ENCODE measurements at regions not wholly inside any gene's neighbourhood (a gene's known extent, or its start where the extent isn't known, plus 50 kb on each side); places are given as distances from the start of the nearest gene placed in this dataset.
A peak's percentile ranks its signal among the peaks of the same experiment; 100 is the strongest.
"Not testable (repeated sequence)": the region's sequence is repeated elsewhere in the genome, so short reads cannot be mapped to it uniquely, and the experiment has no call there.

DNA sequence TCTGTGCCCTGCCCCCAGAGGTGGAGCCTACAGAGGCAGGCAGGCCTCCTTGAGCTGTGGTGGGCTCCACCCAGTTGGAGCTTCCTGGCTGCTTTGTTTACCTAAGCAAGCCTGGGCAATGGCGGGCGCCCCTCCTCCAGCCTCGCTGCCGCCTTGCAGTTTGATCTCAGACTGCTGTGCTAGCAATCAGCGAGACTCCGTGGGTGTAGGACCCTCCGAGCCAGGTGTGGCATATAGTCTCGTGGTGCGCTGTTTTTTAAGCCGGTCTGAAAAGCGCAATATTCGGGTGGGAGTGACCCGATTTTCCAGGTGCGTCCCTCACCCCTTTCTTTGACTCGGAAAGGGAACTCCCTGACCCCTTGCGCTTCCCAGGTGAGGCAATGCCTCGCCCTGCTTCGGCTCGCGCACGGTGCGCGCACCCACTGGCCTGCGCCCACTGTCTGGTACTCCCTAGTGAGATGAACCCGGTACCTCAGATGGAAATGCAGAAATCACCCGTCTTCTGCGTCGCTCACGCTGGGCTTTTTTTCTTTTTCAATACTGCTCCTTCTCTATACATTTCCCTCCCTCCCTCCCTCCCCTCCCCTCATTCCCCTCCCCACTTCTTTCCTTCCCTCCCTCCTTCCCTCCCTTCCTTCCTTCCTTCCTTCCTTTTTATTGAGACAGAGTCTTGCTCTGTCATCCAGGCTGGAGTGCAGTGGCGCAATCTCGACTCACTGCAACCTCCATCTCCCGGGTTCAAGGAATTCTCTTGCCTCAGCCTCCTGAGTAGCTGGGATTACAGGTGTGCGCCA lies 197.1 kb upstream of the TBL1XR1 start:
- DNase-seq (ENCODE audit: low spot score): not testable (repeated sequence)

DNA sequence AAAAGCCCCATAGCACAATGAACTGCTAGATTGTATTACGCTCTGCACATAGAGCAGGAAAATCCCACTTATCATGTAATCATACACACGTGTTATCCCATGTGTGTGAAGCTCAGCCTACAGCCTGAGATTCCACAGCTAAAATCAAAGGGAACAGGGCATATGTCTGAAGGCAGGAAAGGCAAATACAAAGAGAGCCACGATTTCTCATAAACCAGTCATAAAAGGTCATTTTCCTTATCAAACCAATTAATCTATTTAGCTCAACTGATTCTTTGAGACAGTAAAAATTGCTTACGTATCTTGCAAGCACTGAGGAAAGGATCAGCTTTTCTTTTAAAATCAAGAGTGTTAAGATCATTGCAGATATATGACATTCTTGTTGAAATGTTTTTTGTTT lies 199.5 kb upstream of the TBL1XR1 start:
- DNase-seq (ENCODE audit: low spot score): no peak

DNA sequence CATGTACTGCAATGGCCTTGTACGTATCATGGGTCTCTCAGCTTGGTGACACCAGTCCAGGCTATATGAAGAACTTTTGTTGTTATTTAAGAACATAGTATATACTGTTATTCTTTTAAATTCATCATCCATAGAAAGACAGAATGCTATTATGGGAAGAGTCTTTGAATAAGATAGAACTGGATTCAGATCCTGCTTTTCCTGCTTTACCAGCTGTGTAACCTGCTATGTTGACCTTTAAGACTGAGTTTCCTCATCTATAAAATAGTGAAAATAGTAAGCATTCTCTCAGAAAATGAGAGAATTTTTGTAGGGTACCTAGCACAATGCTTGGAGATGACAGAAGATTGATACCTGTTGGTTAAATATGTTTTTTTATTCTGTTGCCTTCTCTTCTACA lies 204.1 kb upstream of the TBL1XR1 start:
- no peak for DNase-seq (ENCODE audit: low spot score)

DNA sequence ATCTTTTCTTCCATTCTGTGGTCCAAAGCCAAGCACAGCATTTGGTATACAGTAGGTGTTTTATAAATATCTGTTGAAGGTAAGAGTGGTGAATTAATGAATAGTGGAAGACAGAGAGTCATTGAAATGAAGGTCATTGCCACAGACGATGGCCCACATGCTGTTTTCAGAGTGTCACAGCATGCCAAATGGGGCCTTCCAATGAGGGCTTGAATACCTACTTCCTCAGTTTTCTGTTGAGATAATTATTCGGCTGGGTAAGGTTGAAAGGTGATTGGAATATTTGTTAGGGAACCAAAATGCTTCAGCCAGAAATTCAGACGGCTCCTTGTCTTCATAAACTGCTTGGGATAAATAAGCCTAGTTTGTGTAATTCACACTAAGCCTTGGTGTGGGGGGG lies 205.3 kb upstream of the TBL1XR1 start:
- DNase-seq (ENCODE audit: low spot score): no peak

DNA sequence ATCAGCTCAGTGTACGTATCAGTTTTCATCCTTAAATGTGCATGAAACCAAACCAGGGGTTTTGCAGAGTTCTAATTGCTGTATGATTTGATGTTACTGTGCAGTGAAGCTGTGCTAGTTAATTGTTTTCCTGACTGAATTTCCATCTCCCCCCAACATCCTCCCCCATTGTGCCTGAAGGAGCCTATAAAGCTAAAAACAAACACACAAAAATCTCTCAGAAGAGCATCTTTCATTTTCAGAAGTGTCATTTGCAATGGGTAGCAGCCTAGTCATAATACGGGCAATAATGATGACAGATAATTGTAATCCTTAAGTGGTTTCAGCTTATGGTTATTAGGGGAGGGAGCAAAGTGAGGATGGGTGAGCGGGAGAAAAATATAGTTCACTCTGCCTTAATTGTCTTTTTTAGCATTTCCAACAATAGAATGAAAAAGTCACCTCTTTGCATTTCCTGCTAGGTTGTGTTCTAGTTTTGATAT lies 207.9 kb upstream of the TBL1XR1 start:
- DNase-seq (ENCODE audit: low spot score): no peak

DNA sequence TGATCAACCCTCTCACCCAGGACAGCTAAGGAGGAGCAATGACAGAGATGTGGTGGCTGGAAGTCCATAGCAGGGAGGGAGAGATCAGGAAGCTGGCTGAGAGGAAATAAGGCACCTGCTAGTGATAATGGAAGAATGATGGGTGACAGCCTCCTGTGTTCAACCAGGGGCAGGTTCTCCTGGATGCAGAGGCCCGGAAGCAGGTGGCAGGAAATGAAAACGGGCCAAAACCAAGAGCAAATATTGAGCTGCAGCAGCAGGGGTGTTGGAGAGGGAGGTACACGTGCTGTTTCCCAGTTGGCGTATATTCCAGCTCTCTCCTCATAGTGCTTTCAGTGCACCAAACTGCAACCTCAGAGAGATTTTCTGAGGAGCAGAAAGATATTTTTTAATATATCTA lies 213.4 kb upstream of the TBL1XR1 start:
- no peak for DNase-seq (ENCODE audit: low spot score)

DNA sequence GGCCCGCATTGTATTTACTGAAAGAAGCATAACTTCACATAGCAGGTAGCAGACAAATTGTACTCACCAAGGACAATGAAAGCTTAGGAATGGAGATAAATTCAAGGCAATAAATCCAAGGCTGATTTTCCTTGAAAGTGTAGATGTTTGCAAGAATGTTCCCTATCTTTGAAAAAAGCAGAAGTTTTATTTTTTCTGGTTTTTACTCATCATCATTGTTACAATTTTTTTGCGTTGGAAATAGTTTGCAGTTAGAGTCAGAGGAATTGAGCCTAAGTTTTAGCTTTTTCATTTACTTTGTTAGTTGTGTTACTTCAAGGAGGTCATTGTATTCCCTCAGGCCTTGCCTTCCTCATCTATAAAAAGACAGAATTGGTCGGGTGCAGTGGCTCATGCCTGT lies 213.9 kb upstream of the TBL1XR1 start:
- no peak for DNase-seq (ENCODE audit: low spot score)

DNA sequence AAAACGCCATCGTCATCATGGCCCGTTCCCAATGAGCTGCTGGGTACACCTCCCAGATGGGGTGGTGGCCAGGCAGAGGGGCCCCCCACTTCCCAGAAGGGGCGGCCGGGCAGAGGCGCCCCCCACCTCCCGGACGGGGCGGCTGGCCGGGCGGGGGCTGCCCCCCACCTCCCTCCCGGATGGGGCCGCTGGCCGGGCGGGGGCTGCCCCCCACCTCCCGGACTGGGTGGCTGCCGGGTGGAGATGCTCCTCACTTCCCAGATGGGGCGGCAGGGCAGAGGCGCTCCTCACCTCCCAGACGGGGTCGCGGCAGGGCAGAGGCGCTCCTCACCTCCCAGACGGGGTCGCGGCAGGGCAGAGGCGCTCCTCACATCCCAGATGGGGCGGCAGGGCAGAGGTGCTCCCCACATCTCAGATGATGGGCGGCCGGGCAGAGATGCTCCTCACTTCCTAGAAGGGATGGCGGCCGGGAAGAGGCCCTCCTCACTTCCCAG lies 215.4 kb upstream of the TBL1XR1 start:
- not testable (repeated sequence) for DNase-seq (ENCODE audit: low spot score)

DNA sequence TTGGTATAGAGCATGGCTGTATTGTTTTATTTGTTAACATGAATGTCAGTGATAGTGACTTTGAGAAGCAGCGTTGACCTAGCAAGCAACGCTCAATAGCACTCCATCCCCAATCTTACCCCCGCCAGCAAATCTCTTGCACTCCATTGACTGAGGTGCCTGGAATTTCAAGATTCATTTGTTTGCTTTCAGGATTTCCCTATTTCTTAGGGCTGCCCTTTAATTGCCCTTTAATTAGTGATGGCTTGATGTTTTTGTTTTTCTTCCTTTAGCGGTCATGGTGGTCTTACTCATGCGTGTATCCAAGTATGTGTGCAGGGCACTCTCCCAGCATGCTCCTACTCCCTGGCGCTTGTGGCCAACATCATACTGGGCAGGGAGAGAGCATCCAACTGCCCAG lies 216.8 kb upstream of the TBL1XR1 start:
- DNase-seq (ENCODE audit: low spot score): no peak

DNA sequence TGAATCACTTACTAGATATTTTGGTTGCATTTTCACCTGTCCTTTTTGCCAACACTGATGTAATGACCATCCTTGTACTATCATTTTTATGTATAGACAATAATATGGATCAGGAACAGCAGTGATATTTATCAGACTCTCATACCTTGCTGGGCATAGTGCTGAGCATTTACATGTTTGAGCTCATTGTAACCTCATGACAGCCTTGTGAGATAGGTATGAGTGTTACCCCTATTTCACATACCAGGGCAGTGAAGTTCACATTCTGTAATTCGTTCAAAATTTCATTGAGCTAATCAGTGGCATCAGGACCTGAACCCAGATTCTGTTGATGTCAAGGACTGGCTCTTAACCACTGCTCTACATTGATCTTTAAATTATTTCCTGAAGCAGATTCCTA lies 221.5 kb upstream of the TBL1XR1 start:
- no peak for DNase-seq (ENCODE audit: low spot score)

DNA sequence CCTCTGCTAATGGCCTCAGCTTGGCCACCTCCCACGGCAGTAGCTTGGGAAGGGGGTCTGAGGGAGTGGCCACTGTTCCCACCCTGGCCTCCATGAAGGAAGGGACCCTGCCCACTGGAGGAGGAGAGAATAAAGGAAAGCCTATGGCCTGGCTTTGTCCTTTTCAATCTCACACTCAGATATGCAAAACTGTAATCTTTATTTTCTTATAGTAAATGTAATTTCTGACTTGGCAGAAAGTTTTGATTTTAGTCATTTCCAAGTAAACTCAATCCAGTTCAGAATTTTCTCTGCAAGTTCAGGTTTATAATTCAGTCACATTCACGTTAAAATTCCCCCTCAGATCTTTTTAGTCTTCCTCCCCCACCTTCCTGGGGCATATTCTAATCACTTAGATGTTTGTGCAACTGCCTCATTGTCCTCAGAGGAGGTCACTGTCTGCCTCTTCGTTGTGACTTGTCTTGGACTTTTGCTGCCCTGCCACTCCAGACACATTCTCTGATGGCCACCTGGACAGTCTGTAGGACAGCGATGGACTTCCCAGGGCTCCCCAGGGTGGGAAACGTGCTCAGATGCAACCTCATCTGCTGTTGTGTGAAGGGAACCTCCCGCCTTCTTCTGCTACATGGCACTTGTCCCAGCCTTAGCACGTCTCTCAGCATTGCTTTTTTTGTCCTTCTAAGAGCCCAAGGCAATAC lies 222.8 kb upstream of the TBL1XR1 start:
- DNase-seq (ENCODE audit: low spot score): no peak

DNA sequence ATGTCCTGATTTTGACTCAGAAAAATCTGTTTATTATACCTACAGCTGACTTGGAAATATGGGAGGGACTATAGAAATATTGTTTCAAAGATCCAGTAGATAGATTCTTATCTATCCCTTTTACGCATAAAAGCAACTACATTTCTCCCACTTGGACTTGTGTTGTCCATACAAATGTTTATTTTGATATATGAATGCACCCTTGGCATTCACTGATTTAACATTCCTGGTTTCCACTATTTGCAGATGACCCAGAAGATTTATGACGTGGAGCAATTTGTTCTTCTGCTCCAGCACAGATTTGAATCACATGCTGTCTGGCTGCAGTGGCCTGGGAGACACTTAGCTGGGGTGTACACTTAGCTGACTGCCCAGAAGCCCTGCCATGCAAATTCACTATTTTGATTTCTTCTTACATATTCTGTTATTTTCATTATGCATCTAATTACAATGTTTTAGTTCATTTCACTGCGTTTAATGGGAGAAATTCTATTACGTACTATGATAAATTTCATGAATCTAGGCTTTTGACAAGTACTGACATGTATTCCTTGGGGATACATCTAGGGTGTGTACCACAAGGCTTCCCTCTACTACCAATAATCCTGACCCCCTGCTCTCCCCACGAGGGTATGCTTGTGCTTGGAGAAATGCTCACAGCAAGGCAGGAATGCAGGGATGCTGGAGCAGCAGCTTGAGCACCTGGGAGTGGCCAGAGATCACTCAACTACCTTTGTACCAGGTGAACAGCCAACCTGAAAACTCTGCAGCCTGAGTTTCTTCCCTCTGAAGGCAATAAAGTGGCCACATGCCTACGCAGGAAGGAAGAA lies 223.6 kb upstream of the TBL1XR1 start:
- no peak for DNase-seq (ENCODE audit: low spot score)

DNA sequence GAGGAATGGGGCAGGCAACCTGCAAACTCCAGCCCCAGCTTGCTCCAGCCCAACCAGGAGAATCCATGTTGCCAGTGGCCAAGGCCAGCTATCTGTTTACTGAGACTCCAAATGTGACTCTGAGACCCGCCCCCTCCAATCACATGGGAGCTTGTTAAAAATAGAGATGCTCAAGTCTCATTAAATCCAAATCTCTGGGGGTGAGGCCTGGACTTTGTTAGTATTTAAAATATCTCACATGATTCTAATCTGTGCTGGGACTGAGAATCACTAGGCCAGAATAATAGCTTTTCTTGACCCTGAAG lies 224.2 kb upstream of the TBL1XR1 start:
- no peak for DNase-seq (ENCODE audit: low spot score)

DNA sequence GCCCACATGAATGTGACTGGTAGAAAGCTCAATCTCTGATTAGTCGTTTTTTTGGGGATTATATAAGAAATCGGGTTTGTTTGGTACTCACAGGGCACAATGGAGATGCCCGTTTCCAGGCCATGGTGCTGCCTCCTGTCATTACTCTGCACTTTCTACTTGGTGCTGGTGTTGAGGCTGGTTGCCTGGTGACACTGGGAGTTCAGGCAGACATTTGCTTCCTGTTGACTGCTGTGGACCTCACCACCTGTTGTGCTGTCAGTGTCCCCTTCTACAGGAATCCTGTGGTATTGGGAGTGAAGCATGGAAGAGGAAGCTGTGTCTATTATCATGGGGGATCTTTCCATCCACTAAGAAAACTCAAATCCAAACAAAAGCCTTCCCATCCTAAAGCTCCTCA lies 227.2 kb upstream of the TBL1XR1 start:
- no peak for DNase-seq (ENCODE audit: low spot score)

DNA sequence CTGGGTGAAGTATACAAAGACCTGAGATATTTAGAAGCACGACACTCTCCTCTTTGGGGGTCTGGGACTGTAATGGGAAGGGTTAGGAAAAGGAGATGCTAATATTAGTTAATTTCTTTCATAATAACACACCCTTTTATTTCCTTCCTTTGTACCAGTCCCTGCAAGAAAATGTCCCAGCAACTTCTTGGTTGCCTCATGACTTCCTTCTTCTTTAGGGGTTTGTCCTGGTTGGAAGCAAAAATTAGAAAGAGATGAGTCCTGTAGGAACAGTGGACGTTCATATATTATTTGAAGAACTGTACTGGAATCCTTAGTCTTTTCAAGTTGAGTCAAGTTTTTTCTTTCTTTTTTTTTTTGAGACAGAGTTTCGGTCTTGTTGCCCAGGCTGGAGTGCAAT lies 227.8 kb upstream of the TBL1XR1 start:
- no peak for DNase-seq (ENCODE audit: low spot score)

DNA sequence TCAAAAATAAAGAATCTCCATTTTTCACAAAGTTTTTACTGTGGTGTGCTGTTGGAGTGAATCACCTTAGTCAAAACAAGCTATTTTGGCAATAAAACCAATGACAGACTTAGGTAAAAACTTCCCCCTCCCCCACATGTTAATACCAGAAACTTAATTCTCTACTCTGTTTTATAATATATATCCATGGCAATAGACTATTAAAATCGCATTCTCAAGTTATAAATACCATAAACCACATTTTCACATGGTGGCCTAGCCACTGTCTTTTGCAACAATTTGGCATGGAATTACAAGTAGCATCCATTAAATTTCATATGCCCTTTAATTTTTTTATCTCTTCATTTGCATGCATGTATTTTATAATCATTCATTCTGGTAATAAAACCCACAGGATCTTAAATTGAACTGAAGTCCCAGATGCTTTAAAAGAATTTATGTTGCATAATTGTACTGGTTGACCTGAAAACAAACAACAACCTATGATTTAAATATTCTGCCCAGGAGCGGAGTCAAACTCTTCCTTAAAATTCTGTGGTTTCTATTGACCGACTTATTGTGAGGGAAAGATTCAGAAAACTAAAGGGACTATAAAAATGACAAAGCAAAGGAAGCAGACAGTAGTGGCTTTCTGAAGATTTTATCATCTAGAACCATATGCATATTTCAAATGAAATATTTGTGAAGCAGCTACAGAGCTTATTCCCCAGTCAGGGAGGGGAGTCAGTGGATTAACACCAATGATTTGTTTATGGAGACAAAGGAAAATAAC lies 229.0 kb upstream of the TBL1XR1 start:
- no peak for DNase-seq (ENCODE audit: low spot score)

DNA sequence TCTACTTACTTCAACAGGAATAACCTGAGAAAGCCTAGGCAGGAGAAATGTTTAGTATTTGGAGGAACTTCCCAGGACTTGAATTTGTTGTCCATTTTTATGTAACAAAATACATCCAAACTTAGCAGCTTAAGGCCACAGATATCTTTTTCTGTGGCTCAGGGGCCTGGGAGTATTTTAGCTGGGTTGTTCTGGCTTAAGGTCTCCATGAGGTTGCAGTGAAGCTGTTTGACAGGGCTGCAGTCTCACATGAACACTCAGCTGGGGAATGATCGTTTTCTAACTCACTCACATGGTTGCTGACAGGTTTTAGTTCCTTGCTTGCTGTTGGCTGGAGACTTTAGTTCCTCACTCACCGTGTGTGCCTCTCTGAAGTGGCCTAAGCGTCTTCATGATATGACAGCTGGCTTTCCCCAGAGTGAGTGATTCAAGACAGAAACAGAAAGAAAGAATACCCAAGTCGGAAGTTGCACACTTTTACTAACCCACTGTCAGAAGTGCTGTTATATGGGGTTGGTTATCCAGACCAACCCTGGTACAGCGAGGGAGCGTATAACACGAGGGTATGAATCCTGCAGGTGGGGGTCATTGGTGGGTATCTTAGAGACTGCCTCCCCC lies 229.7 kb upstream of the TBL1XR1 start:
- no peak for DNase-seq (ENCODE audit: low spot score)

DNA sequence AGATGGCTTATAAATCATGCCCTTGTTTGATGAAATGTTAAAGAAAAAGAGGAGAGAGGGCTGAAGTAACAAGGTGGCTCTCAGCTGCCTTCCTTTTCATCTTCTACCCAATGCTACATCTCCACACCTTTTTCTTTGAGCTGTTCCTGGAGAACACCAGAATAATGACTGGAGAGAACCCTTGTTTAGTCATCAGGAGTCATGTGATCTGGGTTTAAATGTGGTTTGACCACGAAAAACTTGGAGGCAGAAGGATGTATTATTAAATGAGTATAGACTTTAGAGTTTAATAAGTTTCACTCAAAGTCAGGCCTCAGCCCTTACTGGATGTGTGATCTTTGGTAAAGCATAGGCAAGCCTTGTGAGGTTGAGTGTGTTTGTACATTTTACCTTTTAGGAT lies 230.3 kb upstream of the TBL1XR1 start:
- peak; percentile 55 for DNase-seq (ENCODE audit: low spot score)

DNA sequence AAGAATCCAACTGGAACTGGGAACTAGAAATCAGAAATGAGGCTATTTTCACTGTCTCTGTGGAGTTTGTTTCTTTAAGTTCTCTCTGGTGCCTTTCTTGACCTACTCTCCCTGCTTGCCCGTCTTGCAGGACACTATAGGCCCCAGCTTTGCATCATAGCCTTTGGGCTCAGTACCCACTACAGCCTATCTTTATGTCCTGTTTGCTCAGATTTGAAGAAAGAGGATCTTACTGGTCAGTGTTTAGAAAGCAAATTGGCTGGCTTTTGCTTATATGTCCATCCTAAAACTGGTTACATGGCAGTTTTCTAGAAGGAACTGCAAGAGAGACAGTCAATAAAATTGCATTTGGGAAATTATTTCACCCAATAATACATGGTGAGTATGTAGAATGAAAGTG lies 231.8 kb upstream of the TBL1XR1 start:
- DNase-seq (ENCODE audit: low spot score): no peak

DNA sequence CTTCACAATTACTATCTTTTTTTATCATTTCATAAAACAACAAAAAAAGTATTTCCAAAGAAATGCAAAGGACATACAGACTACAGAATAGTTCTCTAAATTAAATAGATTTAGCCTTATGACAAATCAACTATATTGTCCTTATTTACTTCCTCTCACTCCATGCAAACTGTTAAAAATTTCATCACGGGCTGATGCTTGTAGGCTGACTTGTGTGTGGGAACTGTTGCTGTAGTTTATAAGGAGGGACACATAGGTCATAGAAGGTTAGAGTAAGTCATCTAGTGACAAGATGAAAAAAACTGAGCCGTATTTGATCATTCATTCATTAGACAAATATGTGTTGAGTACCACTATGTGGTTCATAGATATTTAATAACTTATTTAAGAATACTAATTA lies 232.5 kb upstream of the TBL1XR1 start:
- DNase-seq (ENCODE audit: low spot score): no peak

DNA sequence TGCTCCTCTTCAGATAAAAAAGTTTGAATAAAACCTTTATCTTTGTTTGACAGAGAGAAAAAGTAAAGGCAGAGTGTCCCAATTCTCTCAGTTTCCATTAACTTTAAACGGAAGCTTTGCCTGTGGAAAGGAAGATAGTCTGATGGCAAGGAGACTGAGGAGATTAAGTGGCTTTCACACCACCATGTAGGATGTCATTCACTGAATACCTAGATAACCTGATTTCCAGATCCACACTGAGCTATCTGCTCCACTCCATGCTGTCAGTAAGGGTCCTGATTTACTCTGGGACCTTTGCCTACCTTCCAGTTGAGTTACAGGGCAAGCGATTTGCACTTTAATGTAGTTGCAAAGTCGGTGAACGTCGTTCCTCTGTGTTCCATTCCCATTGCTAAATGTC lies 233.4 kb upstream of the TBL1XR1 start:
- DNase-seq (ENCODE audit: low spot score): no peak
